ENCODE measurements at regions not wholly inside any gene's neighbourhood (a gene's known extent, or its start where the extent isn't known, plus 50 kb on each side); places are given as distances from the start of the nearest gene placed in this dataset.
"Not testable (repeated sequence)": the region's sequence is repeated elsewhere in the genome, so short reads cannot be mapped to it uniquely, and the experiment has no call there.

DNA sequence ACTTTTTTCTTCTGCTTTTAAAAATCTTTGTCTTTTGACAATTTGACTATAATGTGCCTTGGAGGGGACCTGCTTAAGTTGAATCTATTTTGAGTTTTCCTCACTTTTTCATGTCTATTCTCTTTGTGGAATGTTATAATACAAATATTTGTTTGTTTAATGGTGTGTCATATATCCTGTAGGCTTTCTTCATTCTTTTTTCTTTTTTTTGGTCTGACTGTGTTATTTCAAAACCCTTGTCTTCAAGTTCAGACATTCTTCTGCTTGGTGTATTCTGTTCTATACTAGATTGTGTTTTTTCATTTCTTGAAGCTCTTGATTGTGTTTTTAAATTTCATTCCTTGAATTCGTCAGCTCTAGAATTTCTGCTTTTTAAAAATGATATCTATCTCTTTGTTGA lies 228.2 kb downstream of the STK31 start:
- Histone ChIP-seq H3K27me3 (ENCODE audit: control insufficient read depth in 2 of 2, insufficient read depth in 2 of 2, low read length in 2 of 2) (no peaks in the 10 kb centered on the region), H4K20me1 (ENCODE audit: insufficient read depth, low read length) (no peaks in the 10 kb centered on the region), H2AFZ (ENCODE audit: insufficient read depth, low read depth, low read length, poor library complexity, severe bottlenecking) (no peak overlapping the region), H3K27ac (ENCODE audit: low read depth in 1 of 2, low read length in 2 of 2) (no peak overlapping the region), H3K79me2 (ENCODE audit: insufficient read depth, low read length) (no peaks in the 10 kb centered on the region), H3K36me3 (replicated peaks in 1 of 2; ENCODE audit: control insufficient read depth in 1 of 2, insufficient read depth in 2 of 2, low read length in 2 of 2) (no peaks in the 10 kb centered on the region), H3K4me1 (ENCODE audit: control insufficient read depth in 1 of 2, insufficient read depth in 2 of 2, low read length in 2 of 2) (no peaks in the 10 kb centered on the region), H3K4me2 (replicated peaks; ENCODE audit: extremely low read depth, low read length, poor library complexity, severe bottlenecking) (no peak overlapping the region), H3K9ac (ENCODE audit: insufficient read depth, low read length, poor library complexity, severe bottlenecking) (no peak overlapping the region), H3K9me3 (replicated peaks in 1 of 2; ENCODE audit: control insufficient read depth in 1 of 2, insufficient read depth in 1 of 2, low read length in 2 of 2) (no peaks in the 10 kb centered on the region), H3K4me3 (replicated peaks in 1 of 3; ENCODE audit: low read depth in 2 of 3, low read length in 3 of 3) (no peak overlapping the region)
- intact Hi-C loops (cut with micrococcal nuclease), result no loop called here
- Mint-ChIP-seq H3K36me3 (no peaks in the 10 kb centered on the region), H3K4me1 (no peaks in the 10 kb centered on the region), H3K4me3 (no peak overlapping the region), H3K27ac (no peak overlapping the region), H3K9me3 (peaks cover 0 to 3% (median under 1%) of the 10 kb centered on the region in 7 donors), H3K27me3 (ENCODE audit: low read depth in 3 of 3) (peaks cover 2 to 5% (median 3%) of the 10 kb centered on the region in 3 donors)
- TF ChIP-seq, protein P1, sequence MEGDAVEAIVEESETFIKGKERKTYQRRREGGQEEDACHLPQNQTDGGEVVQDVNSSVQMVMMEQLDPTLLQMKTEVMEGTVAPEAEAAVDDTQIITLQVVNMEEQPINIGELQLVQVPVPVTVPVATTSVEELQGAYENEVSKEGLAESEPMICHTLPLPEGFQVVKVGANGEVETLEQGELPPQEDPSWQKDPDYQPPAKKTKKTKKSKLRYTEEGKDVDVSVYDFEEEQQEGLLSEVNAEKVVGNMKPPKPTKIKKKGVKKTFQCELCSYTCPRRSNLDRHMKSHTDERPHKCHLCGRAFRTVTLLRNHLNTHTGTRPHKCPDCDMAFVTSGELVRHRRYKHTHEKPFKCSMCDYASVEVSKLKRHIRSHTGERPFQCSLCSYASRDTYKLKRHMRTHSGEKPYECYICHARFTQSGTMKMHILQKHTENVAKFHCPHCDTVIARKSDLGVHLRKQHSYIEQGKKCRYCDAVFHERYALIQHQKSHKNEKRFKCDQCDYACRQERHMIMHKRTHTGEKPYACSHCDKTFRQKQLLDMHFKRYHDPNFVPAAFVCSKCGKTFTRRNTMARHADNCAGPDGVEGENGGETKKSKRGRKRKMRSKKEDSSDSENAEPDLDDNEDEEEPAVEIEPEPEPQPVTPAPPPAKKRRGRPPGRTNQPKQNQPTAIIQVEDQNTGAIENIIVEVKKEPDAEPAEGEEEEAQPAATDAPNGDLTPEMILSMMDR (IDR thresholded peaks at IDR 0.05), result no peak
- no CpG with 5 or more reads among the region's 1 CpG for WGBS (ENCODE audit: insufficient coverage)
- no peak for DNase-seq

DNA sequence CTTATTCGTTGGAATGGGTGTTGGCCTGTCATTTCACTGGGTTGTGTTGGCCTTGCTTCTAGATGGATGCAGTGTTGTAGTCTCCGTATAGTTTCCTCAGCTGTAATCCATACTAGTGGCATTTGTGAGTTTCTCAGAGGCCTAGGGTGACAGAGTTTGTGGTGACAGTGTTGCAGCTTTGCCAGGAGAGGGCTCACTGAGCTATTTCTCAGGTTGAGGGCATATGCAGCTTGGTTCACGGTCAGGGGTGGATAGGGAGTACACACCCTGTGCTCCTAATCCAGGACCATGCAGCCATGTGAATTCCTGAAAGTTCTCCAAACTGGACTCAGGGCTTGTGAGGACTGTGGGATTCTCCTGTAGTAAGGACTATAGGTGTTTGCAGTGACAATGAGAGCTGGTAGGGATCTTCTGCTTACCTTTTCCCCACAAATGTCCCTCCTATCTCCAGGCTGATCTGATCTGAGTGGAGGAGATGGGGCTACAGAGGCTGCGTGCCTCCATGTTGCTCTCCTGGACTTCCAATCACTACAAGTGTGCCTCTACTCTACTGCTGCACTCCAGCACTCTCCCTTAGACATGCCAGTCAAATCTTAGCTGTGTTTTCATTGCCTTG lies 229.0 kb downstream of the STK31 start:
- Histone ChIP-seq H3K36me3 (replicated peaks in 1 of 2; ENCODE audit: control insufficient read depth in 1 of 2, insufficient read depth in 2 of 2, low read length in 2 of 2) (no peaks in the 10 kb centered on the region), H3K9me3 (replicated peaks in 1 of 2; ENCODE audit: control insufficient read depth in 1 of 2, insufficient read depth in 1 of 2, low read length in 2 of 2) (peaks cover 6 to 8% of the 10 kb centered on the region in 2 donors), H3K27ac (ENCODE audit: low read depth in 1 of 2, low read length in 2 of 2) (no peak overlapping the region), H3K4me1 (ENCODE audit: control insufficient read depth in 1 of 2, insufficient read depth in 2 of 2, low read length in 2 of 2) (no peaks in the 10 kb centered on the region), H3K27me3 (ENCODE audit: control insufficient read depth in 2 of 2, insufficient read depth in 2 of 2, low read length in 2 of 2) (no peaks in the 10 kb centered on the region), H3K4me2 (replicated peaks; ENCODE audit: extremely low read depth, low read length, poor library complexity, severe bottlenecking) (no peak overlapping the region), H2AFZ (ENCODE audit: insufficient read depth, low read depth, low read length, poor library complexity, severe bottlenecking) (no peak overlapping the region), H3K4me3 (replicated peaks in 1 of 3; ENCODE audit: low read depth in 2 of 3, low read length in 3 of 3) (no peak overlapping the region), H3K79me2 (ENCODE audit: insufficient read depth, low read length) (no peaks in the 10 kb centered on the region), H3K9ac (ENCODE audit: insufficient read depth, low read length, poor library complexity, severe bottlenecking) (no peak overlapping the region), H4K20me1 (ENCODE audit: insufficient read depth, low read length) (no peaks in the 10 kb centered on the region)
- H3K4me3 Mint-ChIP-seq, result no peak overlapping the region
- intact Hi-C loops (cut with micrococcal nuclease), result no loop called here
- H3K4me1 Mint-ChIP-seq, result no peaks in the 10 kb centered on the region
- H3K9me3 Mint-ChIP-seq, result peaks cover 0 to 8% (median 3%) of the 10 kb centered on the region in 7 donors
- TF ChIP-seq, protein P1 (IDR thresholded peaks at IDR 0.05), result no peak
- 43% methylated on average over 3 of the region's 4 CpGs for WGBS (ENCODE audit: insufficient coverage)
- no peak for DNase-seq
- peaks cover 2 to 5% (median 3%) of the 10 kb centered on the region in 3 donors for H3K27me3 Mint-ChIP-seq (ENCODE audit: low read depth in 3 of 3)
- H3K36me3 Mint-ChIP-seq, result no peaks in the 10 kb centered on the region
- H3K27ac Mint-ChIP-seq, result no peak overlapping the region

DNA sequence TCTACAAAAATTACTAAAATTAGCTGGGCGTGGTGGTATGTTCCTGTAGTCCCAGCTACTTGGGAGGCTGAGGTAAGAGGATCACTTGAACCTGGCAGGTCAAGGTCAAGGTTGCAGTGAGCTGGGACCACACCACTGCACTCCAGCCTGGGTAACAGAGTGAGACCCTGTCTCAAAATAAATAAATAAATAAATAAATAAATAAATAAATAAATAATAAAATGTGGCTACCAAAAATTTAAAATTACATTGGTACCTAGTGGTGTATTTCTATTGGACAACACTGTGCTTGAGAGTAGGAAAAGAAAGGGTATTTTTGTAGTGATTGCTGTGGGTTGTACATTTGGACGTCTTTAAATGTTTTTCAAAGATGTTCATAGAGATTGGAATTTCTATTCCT lies 229.7 kb downstream of the STK31 start:
- H3K9ac ChIP-seq (ENCODE audit: insufficient read depth, low read length, poor library complexity, severe bottlenecking); H3K4me3 ChIP-seq (replicated peaks in 1 of 3; ENCODE audit: low read depth in 2 of 3, low read length in 3 of 3); DNase-seq; H3K4me1 Mint-ChIP-seq; H3K36me3 Mint-ChIP-seq; H2AFZ ChIP-seq (ENCODE audit: insufficient read depth, low read depth, low read length, poor library complexity, severe bottlenecking); H3K4me2 ChIP-seq (replicated peaks; ENCODE audit: extremely low read depth, low read length, poor library complexity, severe bottlenecking); H3K27ac ChIP-seq (ENCODE audit: low read depth in 1 of 2, low read length in 2 of 2); H3K4me1 ChIP-seq (ENCODE audit: control insufficient read depth in 1 of 2, insufficient read depth in 2 of 2, low read length in 2 of 2); H3K36me3 ChIP-seq (replicated peaks in 1 of 2; ENCODE audit: control insufficient read depth in 1 of 2, insufficient read depth in 2 of 2, low read length in 2 of 2); H3K27ac Mint-ChIP-seq; H3K79me2 ChIP-seq (ENCODE audit: insufficient read depth, low read length); H3K27me3 ChIP-seq (ENCODE audit: control insufficient read depth in 2 of 2, insufficient read depth in 2 of 2, low read length in 2 of 2); H3K27me3 Mint-ChIP-seq (ENCODE audit: low read depth in 3 of 3); H4K20me1 ChIP-seq (ENCODE audit: insufficient read depth, low read length); H3K4me3 Mint-ChIP-seq; intact Hi-C loops (cut with micrococcal nuclease): not testable (repeated sequence)
- H3K9me3 ChIP-seq (replicated peaks in 1 of 2; ENCODE audit: control insufficient read depth in 1 of 2, insufficient read depth in 1 of 2, low read length in 2 of 2), result peaks cover 6 to 12% of the 10 kb centered on the region in 2 donors
- WGBS (ENCODE audit: insufficient coverage), result 83% methylated on average over 1 of the region's 2 CpGs
- H3K9me3 Mint-ChIP-seq, result peaks cover 0 to 12% (median 4%) of the 10 kb centered on the region in 7 donors
